B cell (primary cell): ENCODE measurements at regions not wholly inside any gene's neighbourhood (a gene's known extent, or its start where the extent isn't known, plus 50 kb on each side); places are given as distances from the start of the nearest gene placed in this dataset.

Source experiments
- EZH2 ChIP-seq: IDR thresholded peaks from 2 replicates; pipeline ENCODE4 v1.6.1; 2012; ENCODE audit warnings: borderline replicate concordance, low read depth, mild to moderate bottlenecking, moderate library complexity, low read length; ENCODE audit not compliant: insufficient read depth, poor library complexity, severe bottlenecking
- TF ChIP-seq, protein P1 (sequence below): fragments of 200-600 bp; IDR thresholded peaks from one replicate; pipeline ENCODE4 v1.8.0; 2022; ENCODE audit warnings: antibody characterized with exemption, mild to moderate bottlenecking

DNA sequence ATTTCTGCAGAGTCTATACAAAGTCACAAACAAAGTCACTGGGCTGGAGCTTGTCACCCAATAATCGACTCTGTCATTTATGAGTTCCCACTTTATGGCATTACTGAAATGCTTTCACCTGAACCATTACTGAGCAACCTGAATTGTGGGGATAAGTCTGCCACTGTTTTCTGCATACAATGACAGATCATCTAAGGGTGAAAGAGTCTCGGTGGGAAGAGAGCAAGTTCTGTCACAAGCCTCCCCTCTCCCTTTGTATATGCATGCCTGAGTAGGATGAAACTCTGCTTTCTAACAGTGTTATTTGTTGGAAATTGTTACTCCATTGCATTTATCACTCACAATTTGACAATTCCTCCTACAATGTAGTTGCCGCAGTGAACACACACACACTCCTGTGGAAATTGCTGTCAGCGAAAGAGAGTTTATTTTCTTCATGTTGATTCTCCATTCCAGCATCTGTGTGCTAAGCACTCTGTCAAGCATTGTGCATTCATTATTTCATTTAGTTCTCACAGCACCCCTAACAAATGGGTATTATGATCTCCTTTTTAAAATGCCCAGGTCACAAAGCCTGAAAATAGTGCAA lies 1732.4 kb upstream of the CDH6 start:
- TF ChIP-seq, protein P1, sequence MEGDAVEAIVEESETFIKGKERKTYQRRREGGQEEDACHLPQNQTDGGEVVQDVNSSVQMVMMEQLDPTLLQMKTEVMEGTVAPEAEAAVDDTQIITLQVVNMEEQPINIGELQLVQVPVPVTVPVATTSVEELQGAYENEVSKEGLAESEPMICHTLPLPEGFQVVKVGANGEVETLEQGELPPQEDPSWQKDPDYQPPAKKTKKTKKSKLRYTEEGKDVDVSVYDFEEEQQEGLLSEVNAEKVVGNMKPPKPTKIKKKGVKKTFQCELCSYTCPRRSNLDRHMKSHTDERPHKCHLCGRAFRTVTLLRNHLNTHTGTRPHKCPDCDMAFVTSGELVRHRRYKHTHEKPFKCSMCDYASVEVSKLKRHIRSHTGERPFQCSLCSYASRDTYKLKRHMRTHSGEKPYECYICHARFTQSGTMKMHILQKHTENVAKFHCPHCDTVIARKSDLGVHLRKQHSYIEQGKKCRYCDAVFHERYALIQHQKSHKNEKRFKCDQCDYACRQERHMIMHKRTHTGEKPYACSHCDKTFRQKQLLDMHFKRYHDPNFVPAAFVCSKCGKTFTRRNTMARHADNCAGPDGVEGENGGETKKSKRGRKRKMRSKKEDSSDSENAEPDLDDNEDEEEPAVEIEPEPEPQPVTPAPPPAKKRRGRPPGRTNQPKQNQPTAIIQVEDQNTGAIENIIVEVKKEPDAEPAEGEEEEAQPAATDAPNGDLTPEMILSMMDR = no peak
- no peak for TF ChIP-seq EZH2
